Central memory CD8-positive, alpha-beta T cell (primary cell): ENCODE measurements at regions not wholly inside any gene's neighbourhood (a gene's known extent, or its start where the extent isn't known, plus 50 kb on each side); places are given as distances from the start of the nearest gene placed in this dataset.
"Not testable (repeated sequence)": the region's sequence is repeated elsewhere in the genome, so short reads cannot be mapped to it uniquely, and the experiment has no call there.

Source experiments
- ATAC-seq: fragments of 150-1000 bp; cut with Tn5 transposase; replicated peaks from 2 replicates; pipeline ENCODE4 v1.10.0; 2022; ENCODE audit warnings: mild to moderate bottlenecking, moderate FRiP score, moderate number of reproducible peaks; ENCODE audit not compliant: poor library complexity, severe bottlenecking; ENCODE audit errors: extremely low read depth
- DNase-seq, 2 donors: peaks; one replicate each; pipeline ENCODE4 v3.0.0; 2021; ENCODE audit warnings: low spot score in 2 of 2
- H3K27ac Mint-ChIP-seq: one replicate; pipeline ENCODE4 v1.8.0; 2022; ENCODE audit warnings: low read depth, mild to moderate bottlenecking, moderate library complexity, mixed read lengths
- H3K27me3 Mint-ChIP-seq: one replicate; pipeline ENCODE4 v1.8.0; 2022; ENCODE audit warnings: mixed read lengths
- H3K36me3 Mint-ChIP-seq: one replicate; pipeline ENCODE4 v1.8.0; 2022; ENCODE audit warnings: mild to moderate bottlenecking, moderate library complexity, mixed read lengths; ENCODE audit not compliant: insufficient read depth
- H3K4me1 Mint-ChIP-seq: one replicate; pipeline ENCODE4 v1.8.0; 2022; ENCODE audit warnings: mixed read lengths
- H3K4me3 Mint-ChIP-seq: one replicate; pipeline ENCODE4 v1.8.0; 2022; ENCODE audit warnings: mild to moderate bottlenecking, moderate library complexity, mixed read lengths
- H3K9me3 Mint-ChIP-seq: one replicate; pipeline ENCODE4 v1.8.0; 2022; ENCODE audit warnings: mixed read lengths

DNA sequence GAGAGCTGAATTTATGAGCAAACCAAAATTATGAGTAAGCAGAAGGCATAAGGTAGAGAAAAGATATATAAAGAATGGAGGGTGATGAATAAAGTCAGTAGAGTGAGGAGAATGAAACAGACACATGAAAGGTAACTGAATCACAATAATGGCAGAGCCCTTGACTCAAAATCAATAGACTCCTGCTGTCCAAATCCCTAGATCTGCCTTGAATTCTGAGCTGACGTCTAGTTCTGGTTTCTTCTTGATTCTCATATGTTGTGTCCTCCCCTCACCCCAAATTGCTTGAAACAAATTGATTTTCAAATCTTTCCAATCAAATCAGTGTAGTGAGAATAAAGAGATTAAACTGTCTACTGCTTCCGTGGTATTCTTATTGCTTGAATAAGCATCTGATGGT lies 86.6 kb upstream of the IQCM start:
- Mint-ChIP-seq H3K36me3 (peaks cover 3% of the 10 kb centered on the region), H3K9me3 (no peaks in the 10 kb centered on the region), H3K4me3 (no peak overlapping the region), H3K27ac (no peak overlapping the region), H3K4me1 (no peaks in the 10 kb centered on the region), H3K27me3 (peaks cover 16% of the 10 kb centered on the region)
- ATAC-seq = no peak
- no peak for DNase-seq

DNA sequence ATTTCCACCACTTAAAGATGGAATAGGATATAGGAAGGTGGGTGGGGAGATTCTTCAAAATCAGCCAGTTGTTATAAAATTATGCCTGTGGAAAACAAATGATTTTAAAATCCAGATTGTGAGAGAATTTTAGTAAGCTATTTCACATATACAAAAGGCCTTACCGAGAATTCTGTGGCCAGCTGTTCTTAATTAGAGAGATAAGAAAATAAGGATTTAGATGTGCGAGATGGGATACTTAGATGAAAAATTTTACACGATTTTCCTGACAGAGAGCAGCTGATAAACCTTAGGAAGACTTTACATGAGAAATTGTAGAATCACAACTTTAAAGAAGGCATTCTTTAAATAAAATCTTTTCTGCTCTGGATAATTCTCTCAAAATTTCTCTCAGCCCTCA lies 94.5 kb upstream of the IQCM start:
- no peak for DNase-seq
- no peak for ATAC-seq
- no peak overlapping the region for H3K4me3 Mint-ChIP-seq

DNA sequence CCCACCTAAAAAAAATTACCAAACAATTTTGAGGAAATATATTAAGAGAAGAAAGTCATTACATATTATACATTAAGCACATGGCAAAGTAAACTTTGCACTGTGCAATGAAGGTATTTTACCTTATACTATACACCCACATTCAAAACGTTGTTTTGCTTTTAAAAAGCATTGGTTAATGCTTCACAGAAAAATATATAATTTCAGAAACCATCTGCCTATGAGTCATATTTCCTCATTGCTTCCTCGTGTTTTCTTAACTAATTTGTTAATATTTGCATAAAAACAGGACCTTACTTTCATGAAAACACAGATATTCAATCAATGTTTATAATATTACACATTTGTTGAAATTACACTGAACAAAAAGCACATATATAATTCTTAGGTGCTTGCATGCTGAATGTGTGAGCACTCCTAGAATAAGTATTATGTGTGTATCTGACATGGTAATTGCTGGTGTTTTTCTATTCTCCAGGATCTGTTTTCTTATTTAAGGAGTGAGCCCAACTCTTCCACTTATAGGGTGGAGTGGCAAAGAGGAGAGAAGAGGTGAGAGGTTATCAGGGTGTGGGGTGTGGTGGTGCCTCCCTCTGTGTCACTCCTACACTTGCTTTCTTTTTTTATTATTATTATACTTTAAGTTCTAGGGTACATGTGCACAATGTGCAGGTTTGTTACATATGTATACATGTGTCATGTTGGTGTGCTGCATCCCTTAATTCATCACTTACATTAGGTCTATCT lies 95.1 kb upstream of the IQCM start:
- no peaks in the 10 kb centered on the region for H3K4me1 Mint-ChIP-seq
- no peak overlapping the region for H3K27ac Mint-ChIP-seq
- H3K36me3 Mint-ChIP-seq = no peaks in the 10 kb centered on the region
- ATAC-seq (no peak), DNase-seq (no peak)
- H3K4me3 Mint-ChIP-seq = no peak overlapping the region
- H3K27me3 Mint-ChIP-seq = no peaks in the 10 kb centered on the region
- no peaks in the 10 kb centered on the region for H3K9me3 Mint-ChIP-seq

More for the DNA sequence above, 94.5 kb upstream of the IQCM start:
- H3K36me3 Mint-ChIP-seq = no peaks in the 10 kb centered on the region
- H3K4me1 Mint-ChIP-seq = no peaks in the 10 kb centered on the region
- no peaks in the 10 kb centered on the region for H3K27me3 Mint-ChIP-seq
- H3K9me3 Mint-ChIP-seq = no peaks in the 10 kb centered on the region
- H3K27ac Mint-ChIP-seq = no peak overlapping the region

DNA sequence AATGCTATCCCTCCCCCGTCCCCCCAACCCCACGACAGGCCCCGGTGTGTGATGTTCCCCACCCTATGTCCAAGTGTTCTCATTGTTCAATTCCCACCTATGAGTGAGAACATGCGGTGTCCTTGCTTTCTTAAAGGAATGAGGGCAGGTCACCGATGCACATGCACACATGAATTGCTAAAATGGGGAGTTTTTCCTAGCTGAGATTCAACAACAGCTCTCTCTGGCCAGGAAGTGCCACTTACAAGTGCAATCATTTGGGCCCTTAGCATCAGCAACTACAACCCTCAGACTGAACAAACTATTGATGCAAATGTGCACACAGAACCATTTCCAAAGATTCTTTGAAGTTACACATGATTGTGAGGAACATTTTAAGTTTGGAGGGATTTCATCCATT lies 95.7 kb upstream of the IQCM start:
- H3K27ac Mint-ChIP-seq = no peak overlapping the region
- ATAC-seq = no peak
- no peaks in the 10 kb centered on the region for H3K36me3 Mint-ChIP-seq
- no peaks in the 10 kb centered on the region for H3K27me3 Mint-ChIP-seq
- no peak overlapping the region for H3K4me3 Mint-ChIP-seq
- H3K9me3 Mint-ChIP-seq = no peaks in the 10 kb centered on the region
- H3K4me1 Mint-ChIP-seq = no peaks in the 10 kb centered on the region
- no peak for DNase-seq

DNA sequence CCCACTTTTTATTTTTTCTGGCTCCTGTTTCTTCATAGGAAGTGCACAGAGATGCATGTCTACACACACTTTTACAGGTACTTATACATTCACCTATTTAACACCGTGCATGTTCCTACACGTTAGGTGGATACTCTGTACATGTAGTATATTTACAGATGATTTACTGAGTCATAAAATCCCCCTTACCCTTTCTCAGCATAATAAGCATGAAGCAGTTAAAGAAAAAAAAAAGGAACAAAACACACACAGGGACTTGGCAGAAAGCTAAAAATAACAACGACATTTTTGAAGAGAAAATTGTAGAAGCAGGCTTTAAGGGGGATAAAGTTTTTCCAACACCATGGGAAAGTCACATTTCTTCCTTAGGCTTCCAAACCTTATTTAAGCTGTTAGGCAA lies 96.4 kb upstream of the IQCM start:
- Mint-ChIP-seq H3K27ac (no peak overlapping the region), H3K4me1 (no peaks in the 10 kb centered on the region), H3K9me3 (no peaks in the 10 kb centered on the region), H3K36me3 (no peaks in the 10 kb centered on the region), H3K27me3 (no peaks in the 10 kb centered on the region), H3K4me3 (no peak overlapping the region)
- ATAC-seq (no peak), DNase-seq (no peak)

DNA sequence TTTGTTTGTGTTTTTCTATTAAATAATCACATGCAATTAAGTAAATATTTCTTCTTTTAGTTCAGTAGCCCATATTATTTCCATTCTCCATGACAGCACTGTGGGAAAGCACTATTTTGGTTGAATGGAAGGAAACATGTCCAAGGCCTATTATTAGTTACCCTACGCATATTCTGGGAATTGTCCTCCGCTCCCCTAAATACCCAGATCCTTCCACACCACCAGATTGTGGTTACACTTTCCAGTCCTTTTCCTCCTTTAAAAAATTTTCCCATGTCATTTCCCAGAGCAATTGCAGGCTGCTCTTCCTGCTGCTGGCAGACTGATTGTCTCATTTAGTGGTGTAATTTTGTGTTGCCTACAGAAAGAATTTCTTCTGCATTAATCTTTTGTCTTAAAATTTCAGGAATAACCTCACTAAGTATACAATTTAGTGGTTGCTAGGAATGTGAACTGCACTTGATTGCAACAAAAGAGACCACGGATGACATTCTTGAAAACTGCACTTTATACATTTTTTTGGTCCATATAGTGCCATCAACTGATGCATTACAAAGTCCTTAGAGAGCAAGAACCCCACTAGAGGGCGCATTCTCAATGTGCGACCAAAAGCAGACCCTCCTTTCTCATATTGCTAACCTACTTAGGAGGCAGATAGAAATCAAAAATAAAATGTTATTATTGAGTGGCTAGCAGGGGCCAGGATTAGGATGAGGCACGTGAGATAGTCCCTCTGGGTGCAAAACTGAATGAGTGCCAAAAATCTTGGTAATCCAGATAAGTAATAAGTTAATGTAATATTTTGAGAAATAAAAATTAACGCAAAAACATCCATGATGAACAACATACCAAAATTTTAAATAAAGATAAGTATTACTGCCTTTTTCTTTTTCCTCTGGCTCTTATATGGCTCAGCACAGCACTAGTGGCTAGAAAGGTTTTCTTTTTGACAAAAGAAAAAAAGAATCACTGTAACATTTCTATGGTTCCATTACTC lies 98.8 kb upstream of the IQCM start:
- H3K27me3 Mint-ChIP-seq = no peaks in the 10 kb centered on the region
- H3K4me1 Mint-ChIP-seq = no peaks in the 10 kb centered on the region
- ATAC-seq (no peak), DNase-seq (no peak)
- H3K4me3 Mint-ChIP-seq = no peak overlapping the region
- H3K27ac Mint-ChIP-seq = no peak overlapping the region
- no peaks in the 10 kb centered on the region for H3K36me3 Mint-ChIP-seq
- H3K9me3 Mint-ChIP-seq = no peaks in the 10 kb centered on the region

DNA sequence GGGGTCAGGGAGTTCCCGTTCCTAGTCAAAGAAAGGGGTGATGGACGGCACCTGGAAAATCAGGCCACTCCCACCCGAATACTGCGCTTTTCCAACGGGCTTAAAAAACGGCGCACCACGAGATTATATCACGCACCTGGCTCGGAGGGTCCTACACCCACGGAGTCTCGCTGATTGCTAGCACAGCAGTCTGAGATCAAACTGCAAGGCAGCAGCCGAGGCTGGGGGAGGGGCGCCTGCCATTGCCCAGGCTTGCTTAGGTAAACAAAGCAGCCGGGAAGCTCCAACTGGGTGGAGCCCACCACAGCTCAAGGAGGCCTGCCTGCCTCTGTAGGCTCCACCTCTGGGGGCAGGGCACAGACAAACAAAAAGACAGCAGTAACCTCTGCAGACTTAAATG lies 100.1 kb upstream of the IQCM start:
- H3K4me1 Mint-ChIP-seq, ATAC-seq, H3K9me3 Mint-ChIP-seq, DNase-seq, H3K4me3 Mint-ChIP-seq, H3K27me3 Mint-ChIP-seq, H3K27ac Mint-ChIP-seq, H3K36me3 Mint-ChIP-seq: not testable (repeated sequence)

DNA sequence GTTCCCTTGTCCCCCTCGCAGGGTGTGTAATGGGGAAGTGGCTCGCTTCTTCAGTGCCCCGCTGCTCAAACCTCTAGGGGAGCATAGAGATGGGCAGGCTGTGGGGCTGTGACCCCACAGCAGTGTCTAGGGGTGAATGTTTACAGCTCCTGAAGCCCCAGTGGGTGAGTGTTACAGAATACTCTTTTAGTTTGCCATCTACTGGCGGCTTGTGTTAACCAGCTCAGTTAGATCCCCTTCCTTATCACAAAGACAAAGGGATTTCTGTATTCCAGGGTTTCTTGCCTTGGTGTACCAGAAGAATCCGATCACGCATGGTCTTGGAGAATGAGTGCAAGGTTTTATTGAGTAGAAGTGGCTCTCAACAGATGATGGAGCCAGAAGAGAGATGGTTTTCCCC lies 108.1 kb upstream of the IQCM start:
- no peaks in the 10 kb centered on the region for H3K9me3 Mint-ChIP-seq
- no peak overlapping the region for H3K4me3 Mint-ChIP-seq
- no peak overlapping the region for H3K27ac Mint-ChIP-seq
- H3K36me3 Mint-ChIP-seq = no peaks in the 10 kb centered on the region
- no peaks in the 10 kb centered on the region for H3K4me1 Mint-ChIP-seq
- no peaks in the 10 kb centered on the region for H3K27me3 Mint-ChIP-seq
- no peak for DNase-seq
- ATAC-seq = no peak

DNA sequence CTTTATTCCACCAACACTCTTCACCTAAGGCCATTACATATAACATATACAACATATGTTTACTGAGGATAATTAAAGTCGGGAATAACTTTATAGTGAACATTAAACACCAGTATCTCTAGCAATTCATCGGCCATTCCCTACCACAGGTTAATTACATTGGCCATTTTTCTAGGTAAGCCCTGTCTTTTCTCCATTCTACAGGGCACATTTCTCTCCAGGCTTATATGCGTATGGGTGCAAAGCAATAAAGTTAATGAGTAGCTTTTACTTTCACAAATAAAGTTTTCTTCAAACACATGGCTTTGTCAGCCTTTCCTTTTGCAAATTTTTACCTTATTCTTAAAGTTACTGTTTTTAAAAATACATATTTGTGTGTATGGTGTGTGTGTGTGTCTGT lies 111.9 kb upstream of the IQCM start:
- Mint-ChIP-seq H3K4me3 (no peak overlapping the region), H3K9me3 (no peaks in the 10 kb centered on the region), H3K27me3 (no peaks in the 10 kb centered on the region), H3K4me1 (no peaks in the 10 kb centered on the region), H3K36me3 (no peaks in the 10 kb centered on the region), H3K27ac (no peak overlapping the region)
- no peak for DNase-seq
- ATAC-seq = no peak

DNA sequence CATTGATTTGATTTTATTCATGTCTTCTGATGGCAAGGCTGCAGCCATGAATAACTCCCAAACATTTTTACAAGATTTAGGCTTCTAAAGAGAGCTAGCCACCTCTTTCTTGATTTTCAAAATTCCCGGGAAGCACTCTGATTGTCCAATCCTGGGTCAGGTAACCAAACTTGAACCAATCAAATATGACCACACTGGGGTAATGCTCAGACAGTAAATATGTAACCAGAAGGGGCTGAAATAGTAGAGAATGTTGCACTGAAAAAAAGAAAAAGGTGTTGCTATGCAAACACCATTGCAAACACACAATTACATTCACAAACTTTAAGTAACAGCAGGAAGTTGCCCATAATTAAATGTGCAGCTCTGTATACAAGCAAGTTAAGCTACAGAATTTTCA lies 112.9 kb upstream of the IQCM start:
- DNase-seq (no peak), ATAC-seq (no peak)
- H3K27me3 Mint-ChIP-seq = no peaks in the 10 kb centered on the region
- no peak overlapping the region for H3K27ac Mint-ChIP-seq
- no peak overlapping the region for H3K4me3 Mint-ChIP-seq
- no peaks in the 10 kb centered on the region for H3K4me1 Mint-ChIP-seq
- H3K9me3 Mint-ChIP-seq = no peaks in the 10 kb centered on the region
- H3K36me3 Mint-ChIP-seq = no peaks in the 10 kb centered on the region

DNA sequence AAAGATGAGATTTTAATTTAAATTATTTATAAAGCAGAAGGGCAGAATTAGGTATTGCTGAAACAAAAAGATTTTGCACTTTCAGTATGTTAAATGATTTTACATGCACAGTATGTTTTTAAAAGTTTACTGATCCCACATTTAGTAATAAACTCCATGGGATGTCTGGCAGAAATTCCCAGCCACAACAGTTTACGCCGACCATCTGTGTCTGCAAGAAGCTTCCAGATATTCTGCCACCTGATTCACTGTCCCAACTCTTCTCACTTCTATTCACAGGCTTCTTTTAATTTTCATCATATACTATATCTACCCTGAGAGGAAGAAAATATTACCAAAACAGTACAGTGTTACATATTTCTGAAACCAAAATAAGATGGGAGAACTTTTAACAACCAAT lies 115.8 kb upstream of the IQCM start:
- DNase-seq (no peak), ATAC-seq (no peak)
- Mint-ChIP-seq H3K36me3 (no peaks in the 10 kb centered on the region), H3K27ac (no peak overlapping the region), H3K4me1 (no peaks in the 10 kb centered on the region), H3K27me3 (peaks cover 2% of the 10 kb centered on the region), H3K4me3 (no peak overlapping the region), H3K9me3 (peaks cover 2% of the 10 kb centered on the region)

DNA sequence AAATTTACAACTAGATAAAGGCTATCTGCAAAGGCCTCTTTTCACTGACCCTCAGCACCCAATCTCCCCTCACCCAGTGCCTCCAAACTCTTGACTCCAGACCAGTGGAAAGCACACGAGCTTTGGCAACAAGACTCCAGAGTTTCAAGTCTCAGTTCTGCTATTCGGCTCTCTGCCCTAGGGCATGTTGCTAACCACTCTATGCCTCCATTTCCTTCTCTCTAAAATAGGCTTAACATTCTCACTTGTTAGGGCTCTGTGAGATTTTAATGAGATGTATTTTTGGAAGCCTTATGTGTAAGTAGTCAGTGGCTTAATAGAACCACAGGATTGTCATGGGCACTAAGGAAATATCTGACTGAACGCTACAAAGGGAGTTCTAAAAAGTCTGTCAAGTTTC lies 116.5 kb upstream of the IQCM start:
- H3K9me3 Mint-ChIP-seq = peaks cover 4% of the 10 kb centered on the region
- H3K36me3 Mint-ChIP-seq = no peaks in the 10 kb centered on the region
- no peaks in the 10 kb centered on the region for H3K4me1 Mint-ChIP-seq
- peaks cover 9% of the 10 kb centered on the region for H3K27me3 Mint-ChIP-seq
- no peak for DNase-seq
- no peak overlapping the region for H3K4me3 Mint-ChIP-seq
- no peak overlapping the region for H3K27ac Mint-ChIP-seq
- no peak for ATAC-seq

DNA sequence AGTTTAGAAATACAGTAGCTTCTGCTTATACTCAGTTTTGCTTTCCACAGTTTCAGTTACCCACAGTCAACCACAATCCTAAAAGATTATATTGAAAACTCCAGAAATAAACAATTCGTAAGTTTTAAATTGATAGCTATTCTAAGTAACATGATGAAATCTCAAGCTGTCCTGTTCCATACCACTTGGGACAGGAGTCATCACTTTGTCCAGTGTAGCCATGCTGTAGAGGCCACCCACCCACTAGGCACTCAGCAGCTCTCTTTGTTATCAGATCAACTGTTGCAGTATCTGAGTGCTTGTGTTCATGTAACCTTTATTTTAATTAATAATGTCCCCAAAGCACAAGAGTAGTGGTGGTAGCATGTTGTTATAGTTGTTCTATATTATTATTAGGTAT lies 117.5 kb upstream of the IQCM start:
- H3K27ac Mint-ChIP-seq = no peak overlapping the region

More for the DNA sequence above, 117.5 kb upstream of the IQCM start:
- no peak for ATAC-seq
- peaks cover 12% of the 10 kb centered on the region for H3K27me3 Mint-ChIP-seq
- no peak for DNase-seq
- no peaks in the 10 kb centered on the region for H3K4me1 Mint-ChIP-seq
- H3K9me3 Mint-ChIP-seq = peaks cover 4% of the 10 kb centered on the region
- no peak overlapping the region for H3K4me3 Mint-ChIP-seq
- no peaks in the 10 kb centered on the region for H3K36me3 Mint-ChIP-seq
